GM04504 (cell line): ENCODE measurements at regions not wholly inside any gene's neighbourhood (a gene's known extent, or its start where the extent isn't known, plus 50 kb on each side); places are given as distances from the start of the nearest gene placed in this dataset.
"Not testable (repeated sequence)": the region's sequence is repeated elsewhere in the genome, so short reads cannot be mapped to it uniquely, and the experiment has no call there.

Experiments
- DNase-seq: peaks from one replicate; pipeline ENCODE4 v3.0.0-alpha.2; 2012; ENCODE audit warnings: low read depth

GRCh38 chr11:67940440-67940839, 63.5 kb downstream of the UNC93B1 start:
- not testable (repeated sequence) for DNase-seq

DNA sequence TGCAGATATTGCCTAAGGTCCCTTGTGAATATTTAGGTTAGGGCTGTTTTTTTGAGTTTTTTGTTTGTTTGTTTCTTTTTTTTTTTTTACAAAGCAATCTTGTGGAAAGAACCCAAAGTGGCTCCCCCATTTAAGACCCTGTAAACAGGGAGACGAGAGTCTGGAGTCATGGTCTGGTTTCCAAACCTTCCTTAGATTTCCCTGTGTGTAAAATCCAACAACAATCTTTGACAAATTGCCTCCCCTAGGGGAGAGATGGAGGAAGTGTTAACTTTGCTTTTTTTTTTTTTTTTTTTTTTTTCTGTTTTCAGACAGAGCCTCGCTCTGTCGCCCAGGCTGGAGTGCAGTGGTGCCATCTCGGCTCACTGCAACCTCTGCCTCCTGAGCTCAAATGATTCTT, 64.9 kb downstream of the UNC93B1 start:
- not testable (repeated sequence) for DNase-seq

DNA sequence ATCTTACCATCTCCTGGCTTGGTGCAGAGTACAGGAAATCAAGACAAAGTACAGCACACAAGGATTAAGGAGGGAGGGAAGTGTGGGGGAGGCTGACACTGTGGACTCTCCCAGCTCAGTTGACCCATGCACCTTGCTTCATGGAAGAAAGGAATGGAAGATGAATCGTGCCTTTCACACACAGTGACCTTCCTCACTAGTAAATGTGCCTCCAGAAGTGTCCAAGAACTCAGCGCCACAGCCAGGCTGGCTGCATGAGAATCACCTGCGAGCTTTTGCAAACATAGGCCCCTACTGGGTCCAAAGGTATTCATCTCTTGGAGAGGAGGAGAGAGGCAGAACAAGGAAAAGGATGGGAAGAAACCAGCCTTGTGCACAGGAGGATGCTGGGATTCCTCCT, 65.5 kb downstream of the UNC93B1 start:
- DNase-seq = not testable (repeated sequence)

DNA sequence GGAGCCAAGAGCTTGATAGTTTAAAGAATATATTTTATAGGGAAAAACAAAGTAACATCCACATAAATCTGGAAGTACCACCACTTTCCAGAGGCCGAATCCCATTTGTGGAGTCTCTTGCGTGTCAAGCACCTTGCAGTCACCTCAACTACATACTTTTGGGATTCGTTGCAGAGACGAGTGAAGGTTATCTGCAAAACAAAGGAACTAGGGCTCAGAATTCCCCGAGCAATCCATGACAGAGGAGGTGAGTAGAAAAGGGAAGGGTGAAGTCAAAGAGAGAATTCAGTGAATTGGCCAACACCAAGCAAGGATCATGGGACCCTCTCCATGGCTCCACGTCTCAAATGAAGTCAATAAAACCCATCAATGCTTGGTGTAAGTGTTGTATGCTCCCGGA, 80.3 kb downstream of the UNC93B1 start:
- not testable (repeated sequence) for DNase-seq

DNA sequence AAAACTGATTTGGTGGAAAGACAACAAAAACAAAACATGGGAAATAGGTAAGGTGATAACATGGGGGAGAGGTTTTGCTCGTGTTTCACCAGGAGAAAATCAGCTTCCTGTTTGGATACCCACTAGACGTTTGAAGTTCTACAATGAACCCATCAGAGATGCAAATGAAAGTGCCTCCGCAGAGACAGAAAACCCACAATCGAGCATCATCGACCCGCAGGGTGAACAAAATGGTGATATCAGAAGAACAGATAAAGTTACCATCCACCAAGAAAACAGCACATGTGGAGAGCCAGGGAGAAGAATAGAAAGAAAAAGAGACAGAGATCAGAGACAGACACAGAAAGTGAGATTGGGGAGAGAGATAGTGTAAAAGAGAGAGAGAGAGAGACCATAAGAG, 83.4 kb downstream of the UNC93B1 start:
- DNase-seq = not testable (repeated sequence)

- not testable (repeated sequence) for DNase-seq
Observed at GRCh38 chr11:67912184-67912583, 91.7 kb downstream of the UNC93B1 start.

DNA sequence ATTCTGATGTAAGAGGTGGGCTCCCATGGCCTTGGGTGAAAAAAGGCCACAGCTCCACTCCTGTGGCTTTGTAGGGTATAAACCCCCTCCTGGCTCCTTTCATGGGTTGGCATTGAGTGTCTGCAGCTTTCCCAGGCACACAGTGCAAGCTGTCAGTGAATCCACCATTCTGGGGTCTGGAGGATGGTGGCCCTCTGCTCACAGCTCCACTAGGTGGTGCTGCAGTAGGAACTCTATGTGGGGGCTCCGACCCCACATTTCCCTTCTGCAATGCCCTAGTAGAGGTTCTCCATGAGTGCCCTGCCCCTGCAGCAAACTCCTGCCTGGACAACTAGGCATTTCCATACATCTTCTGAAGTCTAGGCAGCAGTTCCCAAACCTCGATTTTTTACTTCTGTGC, 92.7 kb downstream of the UNC93B1 start:
- not testable (repeated sequence) for DNase-seq

DNA sequence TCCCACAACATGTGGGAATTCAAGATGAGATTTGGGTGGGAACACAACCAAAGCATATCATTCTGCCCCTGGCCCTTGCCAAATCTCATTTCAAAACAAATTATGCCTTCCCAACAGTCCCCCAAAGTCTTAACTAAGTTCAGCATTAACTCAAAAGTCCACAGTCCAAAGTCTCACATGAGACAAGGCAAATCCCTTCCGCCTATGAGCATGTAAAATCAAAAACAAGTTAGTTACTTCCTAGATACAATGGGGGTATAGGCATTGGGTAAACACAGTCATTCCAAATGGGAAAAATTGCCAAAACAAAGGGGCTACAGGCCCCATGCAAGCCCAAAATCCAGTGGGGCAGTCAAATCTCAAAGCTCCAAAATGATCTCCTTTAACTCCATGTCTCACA, 93.1 kb downstream of the UNC93B1 start:
- not testable (repeated sequence) for DNase-seq

- not testable (repeated sequence) for DNase-seq
Observed at GRCh38 chr11:67906969-67907368, 96.9 kb downstream of the UNC93B1 start.

GRCh38 chr11:67899462-67899861, 104.4 kb downstream of the UNC93B1 start:
- peak; percentile 27 for DNase-seq

DNA sequence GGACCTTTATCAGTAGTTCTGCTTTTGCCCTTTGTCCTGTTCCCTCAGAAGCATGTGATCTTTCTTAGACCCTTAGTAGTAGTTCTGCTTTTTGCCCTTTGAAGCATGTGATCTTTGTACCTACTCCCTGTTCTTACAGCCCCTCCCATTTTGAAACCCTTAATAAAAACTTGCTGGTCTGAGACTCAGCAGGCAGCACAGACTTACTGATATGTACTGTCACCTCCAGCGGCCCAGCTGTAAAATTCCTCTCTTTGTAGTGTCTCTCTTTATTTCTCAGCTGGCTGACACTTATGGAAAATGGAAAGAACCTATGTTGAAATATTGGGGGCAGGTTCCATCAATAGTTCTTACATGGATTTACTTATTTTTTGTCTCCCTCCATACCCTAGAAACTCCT, 110.4 kb downstream of the UNC93B1 start:
- DNase-seq = not testable (repeated sequence)

GRCh38 chr11:67889646-67890045, 114.3 kb downstream of the UNC93B1 start:
- DNase-seq = not testable (repeated sequence)

- not testable (repeated sequence) for DNase-seq
Observed at GRCh38 chr11:67888056-67888455, 115.8 kb downstream of the UNC93B1 start.

GRCh38 chr11:67886672-67887071, 117.2 kb downstream of the UNC93B1 start:
- not testable (repeated sequence) for DNase-seq

GRCh38 chr11:67886207-67886606, 117.7 kb downstream of the UNC93B1 start:
- not testable (repeated sequence) for DNase-seq

DNA sequence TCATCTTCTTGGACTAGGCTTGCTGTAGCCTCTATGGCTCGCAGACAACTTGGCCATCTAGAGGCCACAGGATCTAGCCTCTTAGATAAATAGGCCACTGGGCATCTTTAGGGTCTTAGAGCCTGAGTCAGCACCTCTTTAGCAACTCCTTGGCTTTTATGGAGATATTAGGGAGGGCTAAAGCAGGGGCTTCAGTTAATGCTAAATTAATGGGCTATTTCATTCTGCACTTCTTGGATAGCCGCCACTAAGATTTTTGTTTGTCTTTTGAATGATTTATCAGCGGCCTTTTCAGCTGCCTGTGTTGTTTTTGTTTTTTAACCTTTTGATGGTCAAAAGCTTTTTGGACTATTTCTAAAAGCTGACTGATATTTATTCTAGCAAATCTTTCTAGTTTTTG, 118.3 kb downstream of the UNC93B1 start:
- not testable (repeated sequence) for DNase-seq

DNA sequence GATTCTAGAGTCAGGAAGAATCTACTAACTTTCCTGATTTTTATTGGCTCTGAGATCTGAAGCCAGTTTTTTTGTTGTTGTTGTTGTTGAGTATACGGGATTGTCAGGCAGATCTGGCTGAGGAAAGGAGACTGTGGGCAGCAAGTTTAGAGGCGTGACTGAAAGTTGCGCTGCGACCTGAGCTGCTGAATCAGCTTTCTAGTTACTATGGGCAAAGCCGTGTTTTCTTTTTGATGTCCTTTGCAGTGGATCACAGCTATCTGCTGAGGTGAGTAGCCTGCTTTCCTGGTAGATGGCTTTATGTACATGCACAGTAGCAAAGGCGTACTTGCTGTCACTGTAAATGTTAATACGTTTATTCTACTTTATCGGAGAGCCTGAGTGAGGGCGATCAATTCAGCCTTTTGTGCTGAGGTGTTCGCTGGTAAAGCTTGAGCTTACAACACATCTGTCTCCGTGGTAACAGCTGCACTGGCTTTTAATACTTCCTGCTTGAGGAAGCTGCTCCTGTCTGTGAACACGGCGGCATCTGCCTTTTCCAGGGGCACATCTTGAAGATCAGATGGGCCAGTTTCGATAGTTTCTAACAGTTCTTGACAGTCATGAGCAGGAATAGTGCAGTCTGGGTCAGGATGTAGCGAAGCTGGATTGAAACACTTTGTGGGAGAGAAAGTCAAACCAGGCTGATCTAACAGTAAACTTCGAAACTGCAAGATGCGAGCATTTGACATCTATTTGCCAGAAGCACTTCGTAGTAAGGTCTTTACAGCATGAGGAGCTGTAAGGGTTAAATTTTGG, 118.9 kb downstream of the UNC93B1 start:
- not testable (repeated sequence) for DNase-seq

GRCh38 chr11:67884073-67884757, 119.7 kb downstream of the UNC93B1 start:
- DNase-seq = not testable (repeated sequence)

- DNase-seq = not testable (repeated sequence)
Observed at GRCh38 chr11:67882304-67882703, 121.6 kb downstream of the UNC93B1 start.

- not testable (repeated sequence) for DNase-seq
Observed at GRCh38 chr11:67881836-67882235, 122.1 kb downstream of the UNC93B1 start.

- not testable (repeated sequence) for DNase-seq
Observed at GRCh38 chr11:67880594-67881196, 123.2 kb downstream of the UNC93B1 start.

DNA sequence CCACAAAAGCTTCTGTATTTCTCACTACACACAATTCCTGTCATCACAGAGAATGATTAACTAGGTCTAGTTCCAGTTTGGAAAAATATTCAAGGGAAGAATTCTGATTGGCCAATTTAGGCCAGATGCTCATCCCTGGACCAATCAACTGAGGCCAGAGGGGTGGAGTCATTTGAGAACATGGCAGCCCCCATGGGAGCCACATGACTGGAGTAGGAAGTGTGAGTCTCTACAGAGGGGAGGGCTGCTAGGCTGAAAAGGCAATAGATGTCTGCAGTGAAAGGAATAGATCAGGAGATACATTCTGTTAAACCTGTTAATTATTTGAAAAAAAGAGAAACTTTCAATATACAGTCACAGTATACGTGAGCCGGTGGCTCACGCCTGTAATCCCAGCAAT, 125.2 kb downstream of the UNC93B1 start:
- not testable (repeated sequence) for DNase-seq

- not testable (repeated sequence) for DNase-seq
Observed at GRCh38 chr11:67877316-67877715, 126.6 kb downstream of the UNC93B1 start.
